ENCODE measurements at regions not wholly inside any gene's neighbourhood (a gene's known extent, or its start where the extent isn't known, plus 50 kb on each side); places are given as distances from the start of the nearest gene placed in this dataset.

DNA sequence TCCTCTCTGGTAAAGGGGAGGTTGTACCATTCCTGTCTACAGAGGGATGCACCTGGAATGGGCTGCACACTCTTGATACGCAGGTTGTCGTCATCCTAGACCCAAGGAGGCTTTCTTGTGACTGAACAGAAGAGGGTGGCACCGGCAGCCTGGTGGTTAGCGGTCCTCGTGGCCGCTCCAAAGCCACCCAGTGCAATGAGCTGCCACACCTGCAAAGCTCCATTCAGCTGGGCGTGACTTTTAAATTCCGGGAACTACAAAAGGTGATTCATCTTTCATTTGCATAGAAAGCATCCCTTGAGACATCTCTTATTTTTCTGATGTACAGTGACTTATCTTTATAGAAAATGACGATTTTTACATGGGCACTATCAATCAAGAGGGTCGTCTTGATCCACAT, 286.1 kb upstream of the IRX1 start:
- H3K36me3 ChIP-seq, result no peaks in the 10 kb centered on the region
- no peaks in the 10 kb centered on the region for H3K9me3 ChIP-seq
- H3K4me1 ChIP-seq, result no peaks in the 10 kb centered on the region
- no peak for DNase-seq (ENCODE audit: low spot score in 2 of 2)
- TF ChIP-seq, protein P1, sequence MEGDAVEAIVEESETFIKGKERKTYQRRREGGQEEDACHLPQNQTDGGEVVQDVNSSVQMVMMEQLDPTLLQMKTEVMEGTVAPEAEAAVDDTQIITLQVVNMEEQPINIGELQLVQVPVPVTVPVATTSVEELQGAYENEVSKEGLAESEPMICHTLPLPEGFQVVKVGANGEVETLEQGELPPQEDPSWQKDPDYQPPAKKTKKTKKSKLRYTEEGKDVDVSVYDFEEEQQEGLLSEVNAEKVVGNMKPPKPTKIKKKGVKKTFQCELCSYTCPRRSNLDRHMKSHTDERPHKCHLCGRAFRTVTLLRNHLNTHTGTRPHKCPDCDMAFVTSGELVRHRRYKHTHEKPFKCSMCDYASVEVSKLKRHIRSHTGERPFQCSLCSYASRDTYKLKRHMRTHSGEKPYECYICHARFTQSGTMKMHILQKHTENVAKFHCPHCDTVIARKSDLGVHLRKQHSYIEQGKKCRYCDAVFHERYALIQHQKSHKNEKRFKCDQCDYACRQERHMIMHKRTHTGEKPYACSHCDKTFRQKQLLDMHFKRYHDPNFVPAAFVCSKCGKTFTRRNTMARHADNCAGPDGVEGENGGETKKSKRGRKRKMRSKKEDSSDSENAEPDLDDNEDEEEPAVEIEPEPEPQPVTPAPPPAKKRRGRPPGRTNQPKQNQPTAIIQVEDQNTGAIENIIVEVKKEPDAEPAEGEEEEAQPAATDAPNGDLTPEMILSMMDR (IDR thresholded peaks at IDR 0.05), result no peak
- no peaks in the 10 kb centered on the region for H3K27me3 ChIP-seq
- intact Hi-C loops (cut with DNase I), result no loop called here
- no peak overlapping the region for H3K27ac ChIP-seq
- H3K4me3 ChIP-seq, result no peak overlapping the region

DNA sequence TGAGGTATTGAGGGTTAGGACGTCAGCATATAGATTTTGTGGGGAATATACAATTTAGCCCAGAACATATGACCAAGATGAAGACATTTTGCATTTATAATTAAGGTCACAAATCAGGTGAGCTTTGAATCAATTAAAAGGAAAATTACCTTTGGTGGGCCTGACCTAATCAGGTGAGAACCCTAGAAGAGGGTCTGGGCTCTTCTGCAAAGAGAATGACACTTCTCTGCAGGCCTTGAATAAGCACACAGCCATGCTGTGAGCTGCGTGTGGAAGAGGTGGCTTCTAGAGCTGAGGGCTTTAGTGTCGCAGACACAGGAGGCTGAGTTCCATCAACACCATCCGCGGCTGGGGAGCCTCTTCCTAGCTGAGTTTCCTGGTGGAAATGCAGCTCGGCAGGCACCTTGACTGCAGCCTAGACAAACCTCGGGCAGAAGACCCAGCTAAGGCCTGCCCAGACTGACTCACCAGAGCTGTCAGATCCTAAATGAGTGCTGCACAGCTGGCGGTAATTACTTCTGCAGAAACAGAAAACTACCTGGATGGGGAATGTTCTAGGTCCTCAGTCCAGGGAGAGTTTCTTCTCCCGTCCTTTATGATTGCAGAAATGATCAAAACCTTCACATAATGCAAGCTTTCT, 287.5 kb upstream of the IRX1 start:
- Histone ChIP-seq H3K9me3 (no peaks in the 10 kb centered on the region), H3K27me3 (no peaks in the 10 kb centered on the region), H3K36me3 (no peaks in the 10 kb centered on the region), H3K4me3 (no peak overlapping the region), H3K4me1 (no peaks in the 10 kb centered on the region), H3K27ac (no peak overlapping the region)
- intact Hi-C loops (cut with DNase I), result no loop called here
- TF ChIP-seq, protein P1 (IDR thresholded peaks at IDR 0.05), result no peak
- DNase-seq (ENCODE audit: low spot score in 2 of 2), result no peak

DNA sequence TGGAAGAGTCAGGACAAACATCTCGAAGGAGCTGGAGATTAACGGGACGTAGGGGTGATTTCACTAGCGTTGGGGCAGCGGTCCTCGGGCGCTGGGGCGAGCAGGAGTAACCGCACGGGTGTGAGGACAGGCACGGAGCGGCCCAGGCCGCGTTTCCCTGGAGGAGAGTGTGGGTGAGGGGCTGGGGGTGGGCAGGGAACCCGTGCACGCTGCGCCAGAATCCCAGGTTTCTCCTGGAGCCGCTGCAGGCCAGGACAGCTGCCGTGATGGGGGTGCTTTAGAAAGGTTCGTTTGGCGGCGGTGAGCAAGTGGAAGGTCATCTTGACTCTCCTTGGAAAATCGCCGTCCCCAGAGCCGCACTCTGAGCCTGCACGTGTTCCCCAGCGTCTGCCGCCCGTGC, 290.2 kb upstream of the IRX1 start:
- Histone ChIP-seq H3K4me1 (no peaks in the 10 kb centered on the region), H3K27ac (no peak overlapping the region), H3K9me3 (no peaks in the 10 kb centered on the region), H3K27me3 (no peaks in the 10 kb centered on the region), H3K36me3 (no peaks in the 10 kb centered on the region), H3K4me3 (no peak overlapping the region)
- intact Hi-C loops (cut with DNase I), result no loop called here
- TF ChIP-seq, protein P1 (IDR thresholded peaks at IDR 0.05), result no peak
- no peak for DNase-seq (ENCODE audit: low spot score in 2 of 2)

DNA sequence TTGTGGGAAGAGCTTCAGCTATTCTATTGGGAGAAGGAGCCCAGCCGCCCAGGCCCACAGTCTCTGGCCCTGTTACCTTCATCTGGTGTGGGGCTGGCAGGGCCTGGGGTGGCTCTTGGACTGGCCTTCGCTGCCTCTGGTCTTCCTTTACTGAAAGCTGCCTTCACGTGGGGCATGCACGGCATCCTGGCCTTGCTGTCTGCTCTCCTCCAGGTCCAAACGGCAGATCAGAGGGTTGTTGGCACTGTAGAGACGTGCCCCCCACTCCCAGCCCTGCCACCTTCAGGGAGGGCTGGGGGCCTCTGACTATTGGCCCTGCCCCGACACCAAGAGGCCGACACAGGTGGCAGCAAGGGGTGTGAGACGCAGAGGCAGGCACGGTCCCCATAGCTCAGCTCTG, 291.3 kb upstream of the IRX1 start:
- Histone ChIP-seq H3K4me3 (no peak overlapping the region), H3K4me1 (no peaks in the 10 kb centered on the region), H3K36me3 (no peaks in the 10 kb centered on the region), H3K27me3 (no peaks in the 10 kb centered on the region), H3K27ac (no peak overlapping the region), H3K9me3 (no peaks in the 10 kb centered on the region)
- intact Hi-C loops (cut with DNase I), result no loop called here
- TF ChIP-seq, protein P1 (IDR thresholded peaks at IDR 0.05), result no peak
- no peak for DNase-seq (ENCODE audit: low spot score in 2 of 2)

DNA sequence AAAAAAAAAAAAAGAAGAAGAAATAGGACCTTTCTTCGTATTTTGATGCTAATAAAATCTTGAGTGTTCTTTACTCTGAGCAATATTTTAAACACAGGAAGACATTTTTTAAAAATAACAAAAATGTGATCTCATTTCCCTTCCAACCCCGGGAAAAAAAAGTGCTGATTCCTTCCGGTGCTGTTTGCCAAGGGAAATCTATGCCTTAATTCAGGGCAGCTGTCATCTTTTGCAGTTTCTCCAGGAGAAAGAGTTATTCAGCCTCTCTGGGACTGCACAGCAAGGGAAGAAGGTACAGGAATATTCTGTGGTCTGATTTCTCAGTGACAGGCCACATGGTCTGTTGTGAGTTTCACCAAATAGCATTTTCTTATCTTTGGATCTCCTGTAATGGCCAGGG, 291.9 kb upstream of the IRX1 start:
- Histone ChIP-seq H3K36me3 (no peaks in the 10 kb centered on the region), H3K4me3 (no peak overlapping the region), H3K27me3 (no peaks in the 10 kb centered on the region), H3K9me3 (no peaks in the 10 kb centered on the region), H3K4me1 (no peaks in the 10 kb centered on the region), H3K27ac (no peak overlapping the region)
- intact Hi-C loops (cut with DNase I), result no loop called here
- TF ChIP-seq, protein P1 (IDR thresholded peaks at IDR 0.05), result no peak
- DNase-seq (ENCODE audit: low spot score in 2 of 2), result no peak

DNA sequence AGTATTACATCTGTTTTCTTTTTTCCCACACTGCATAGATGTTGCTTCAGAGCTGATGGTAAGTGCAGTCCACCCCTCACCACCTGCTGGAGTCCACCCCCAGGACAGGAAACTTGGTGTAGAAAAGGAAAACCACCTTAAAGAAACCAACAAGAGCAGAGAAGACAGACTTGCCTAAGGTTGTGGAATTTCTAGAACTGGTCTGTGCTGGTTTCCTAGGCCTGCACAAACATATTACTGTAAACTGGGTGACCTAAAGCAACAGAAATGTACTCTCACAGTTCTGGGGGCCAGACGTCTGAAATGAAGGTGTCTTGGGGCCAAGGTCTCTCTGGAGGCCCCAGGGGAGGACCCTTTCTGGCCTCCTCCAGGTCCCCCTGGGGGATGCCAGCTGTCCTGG, 293.4 kb upstream of the IRX1 start:
- H3K27ac ChIP-seq, result no peak overlapping the region
- no peaks in the 10 kb centered on the region for H3K27me3 ChIP-seq
- H3K4me1 ChIP-seq, result no peaks in the 10 kb centered on the region
- no peaks in the 10 kb centered on the region for H3K36me3 ChIP-seq
- intact Hi-C loops (cut with DNase I), result no loop called here
- no peaks in the 10 kb centered on the region for H3K9me3 ChIP-seq
- H3K4me3 ChIP-seq, result no peak overlapping the region
- TF ChIP-seq, protein P1 (IDR thresholded peaks at IDR 0.05), result no peak
- no peak for DNase-seq (ENCODE audit: low spot score in 2 of 2)

Measured in ascending aorta (tissue), 2 donors.